ENCODE measurements at regions not wholly inside any gene's neighbourhood (a gene's known extent, or its start where the extent isn't known, plus 50 kb on each side); places are given as distances from the start of the nearest gene placed in this dataset.

- in situ Hi-C loops (cut with MboI; ENCODE audit: low sequenced_read_pairs in 4 of 4), result no loop called here
- no peak overlapping the region for H3K4me3 ChIP-seq
Observed at GRCh38 chr22:27163162-27164137, 506.1 kb downstream of the MIAT start.

GRCh38 chr22:27164781-27165503 is 507.6 kb downstream of the MIAT start:
- H3K4me1 ChIP-seq, result no peaks in the 10 kb centered on the region
- H3K9me3 ChIP-seq, result no peaks in the 10 kb centered on the region
- intact Hi-C loops (cut with DNase I; ENCODE audit: low total_unique reads), result no loop called here
- no peak for ATAC-seq
- no peaks in the 10 kb centered on the region for H3K36me3 ChIP-seq
- H3K4me3 ChIP-seq, result no peak overlapping the region
- TF ChIP-seq POLR2A (IDR thresholded peaks at IDR 0.05), result no peak
- TF ChIP-seq CTCF (IDR thresholded peaks at IDR 0.05 in 4 of 5, conservative IDR thresholded peaks at IDR 0.05 in 1 of 5), result no peak
- no peak overlapping the region for H3K27ac ChIP-seq
- no peak for DNase-seq
- in situ Hi-C loops (cut with MboI; ENCODE audit: low sequenced_read_pairs in 4 of 4), result no loop called here
- H3K27me3 ChIP-seq, result peaks cover 0 to 9% (median 0%) of the 10 kb centered on the region in 3 donors

More at GRCh38 chr22:27163162-27164137, 506.1 kb downstream of the MIAT start:
- H3K36me3 ChIP-seq, result no peaks in the 10 kb centered on the region
- H3K4me1 ChIP-seq, result no peaks in the 10 kb centered on the region
- TF ChIP-seq CTCF (IDR thresholded peaks at IDR 0.05 in 4 of 5, conservative IDR thresholded peaks at IDR 0.05 in 1 of 5), result no peak
- no peak for TF ChIP-seq POLR2A (IDR thresholded peaks at IDR 0.05)
- no peak overlapping the region for H3K27ac ChIP-seq
- H3K27me3 ChIP-seq, result peaks cover 0 to 12% (median 0%) of the 10 kb centered on the region in 3 donors
- H3K9me3 ChIP-seq, result no peaks in the 10 kb centered on the region
- DNase-seq, result no peak
- intact Hi-C loops (cut with DNase I; ENCODE audit: low total_unique reads), result no loop called here
- no peak for ATAC-seq

- Histone ChIP-seq H3K27me3 (no peaks in the 10 kb centered on the region), H3K4me3 (no peak overlapping the region), H3K4me1 (no peaks in the 10 kb centered on the region), H3K36me3 (no peaks in the 10 kb centered on the region), H3K27ac (no peak overlapping the region), H3K9me3 (no peaks in the 10 kb centered on the region)
- ATAC-seq (no peak), DNase-seq (no peak)
- in situ Hi-C loops (cut with MboI; ENCODE audit: low sequenced_read_pairs in 4 of 4), result no loop called here
- no peak for TF ChIP-seq CTCF (IDR thresholded peaks at IDR 0.05 in 4 of 5, conservative IDR thresholded peaks at IDR 0.05 in 1 of 5)
- intact Hi-C loops (cut with DNase I; ENCODE audit: low total_unique reads), result no loop called here
Observed at GRCh38 chr22:27168681-27169080, 511.3 kb downstream of the MIAT start.

GRCh38 chr22:27170491-27170890 is 513.1 kb downstream of the MIAT start:
- peaks cover 1 to 12% (median 10%) of the 10 kb centered on the region in 3 donors for H3K27me3 ChIP-seq

GRCh38 chr22:27171212-27171611 is 513.8 kb downstream of the MIAT start:
- no peak overlapping the region for H3K27ac ChIP-seq
- TF ChIP-seq POLR2A (IDR thresholded peaks at IDR 0.05), result no peak
- no peak for TF ChIP-seq CTCF (IDR thresholded peaks at IDR 0.05 in 4 of 5, conservative IDR thresholded peaks at IDR 0.05 in 1 of 5)
- no peaks in the 10 kb centered on the region for H3K4me1 ChIP-seq
- ATAC-seq (no peak), DNase-seq (no peak)
- intact Hi-C loops (cut with DNase I; ENCODE audit: low total_unique reads), result no loop called here
- no peak overlapping the region for H3K4me3 ChIP-seq
- no peaks in the 10 kb centered on the region for H3K36me3 ChIP-seq
- peaks cover 6 to 19% (median 15%) of the 10 kb centered on the region in 3 donors for H3K27me3 ChIP-seq
- in situ Hi-C loops (cut with MboI; ENCODE audit: low sequenced_read_pairs in 4 of 4), result no loop called here
- H3K9me3 ChIP-seq, result no peaks in the 10 kb centered on the region

More at GRCh38 chr22:27170491-27170890, 513.1 kb downstream of the MIAT start:
- ATAC-seq, result no peak
- H3K4me1 ChIP-seq, result no peaks in the 10 kb centered on the region
- no peak for TF ChIP-seq POLR2A (IDR thresholded peaks at IDR 0.05)
- in situ Hi-C loops (cut with MboI; ENCODE audit: low sequenced_read_pairs in 4 of 4), result no loop called here
- no peaks in the 10 kb centered on the region for H3K36me3 ChIP-seq
- intact Hi-C loops (cut with DNase I; ENCODE audit: low total_unique reads), result no loop called here
- no peak overlapping the region for H3K27ac ChIP-seq
- H3K4me3 ChIP-seq, result no peak overlapping the region
- no peak for DNase-seq
- H3K9me3 ChIP-seq, result no peaks in the 10 kb centered on the region

Measured in gastrocnemius medialis (tissue), 4 donors.